ENCODE measurements at regions not wholly inside any gene's neighbourhood (a gene's known extent, or its start where the extent isn't known, plus 50 kb on each side); places are given as distances from the start of the nearest gene placed in this dataset.

DNA sequence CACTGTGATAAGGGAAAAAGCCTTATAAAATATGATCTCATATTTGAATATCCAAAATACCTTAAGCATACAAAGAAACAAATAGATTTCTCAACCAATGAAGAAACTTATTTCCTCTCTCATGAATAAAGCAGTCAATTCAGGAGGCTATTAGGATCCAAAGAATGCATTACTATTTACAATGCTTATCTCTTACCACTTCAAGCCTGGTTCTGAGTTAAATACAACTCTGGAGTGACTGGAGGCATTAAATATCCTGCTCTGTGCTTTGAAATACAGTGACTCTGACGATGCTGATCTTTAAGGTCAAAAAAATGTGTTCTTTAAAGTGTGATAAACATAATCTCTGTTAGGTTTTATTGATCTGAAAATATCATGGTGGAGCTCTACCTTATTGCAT, 493.2 kb downstream of the ZWINT start:
- Mint-ChIP-seq H3K27ac (peak overlapping the region; percentile 76), H3K4me1 (ENCODE audit: low read depth) (peaks cover 13% of the 10 kb centered on the region), H3K9me3 (ENCODE audit: low read depth) (peaks cover 2% of the 10 kb centered on the region), H3K27me3 (no peaks in the 10 kb centered on the region), H3K36me3 (ENCODE audit: insufficient read depth) (no peaks in the 10 kb centered on the region), H3K4me3 (ENCODE audit: low read depth) (no peak overlapping the region)
- TF ChIP-seq, protein P1, sequence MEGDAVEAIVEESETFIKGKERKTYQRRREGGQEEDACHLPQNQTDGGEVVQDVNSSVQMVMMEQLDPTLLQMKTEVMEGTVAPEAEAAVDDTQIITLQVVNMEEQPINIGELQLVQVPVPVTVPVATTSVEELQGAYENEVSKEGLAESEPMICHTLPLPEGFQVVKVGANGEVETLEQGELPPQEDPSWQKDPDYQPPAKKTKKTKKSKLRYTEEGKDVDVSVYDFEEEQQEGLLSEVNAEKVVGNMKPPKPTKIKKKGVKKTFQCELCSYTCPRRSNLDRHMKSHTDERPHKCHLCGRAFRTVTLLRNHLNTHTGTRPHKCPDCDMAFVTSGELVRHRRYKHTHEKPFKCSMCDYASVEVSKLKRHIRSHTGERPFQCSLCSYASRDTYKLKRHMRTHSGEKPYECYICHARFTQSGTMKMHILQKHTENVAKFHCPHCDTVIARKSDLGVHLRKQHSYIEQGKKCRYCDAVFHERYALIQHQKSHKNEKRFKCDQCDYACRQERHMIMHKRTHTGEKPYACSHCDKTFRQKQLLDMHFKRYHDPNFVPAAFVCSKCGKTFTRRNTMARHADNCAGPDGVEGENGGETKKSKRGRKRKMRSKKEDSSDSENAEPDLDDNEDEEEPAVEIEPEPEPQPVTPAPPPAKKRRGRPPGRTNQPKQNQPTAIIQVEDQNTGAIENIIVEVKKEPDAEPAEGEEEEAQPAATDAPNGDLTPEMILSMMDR (IDR thresholded peaks at IDR 0.05; ENCODE audit: unreplicated experiment) = no peak
- no peak for DNase-seq (ENCODE audit: low spot score, unreplicated experiment)

DNA sequence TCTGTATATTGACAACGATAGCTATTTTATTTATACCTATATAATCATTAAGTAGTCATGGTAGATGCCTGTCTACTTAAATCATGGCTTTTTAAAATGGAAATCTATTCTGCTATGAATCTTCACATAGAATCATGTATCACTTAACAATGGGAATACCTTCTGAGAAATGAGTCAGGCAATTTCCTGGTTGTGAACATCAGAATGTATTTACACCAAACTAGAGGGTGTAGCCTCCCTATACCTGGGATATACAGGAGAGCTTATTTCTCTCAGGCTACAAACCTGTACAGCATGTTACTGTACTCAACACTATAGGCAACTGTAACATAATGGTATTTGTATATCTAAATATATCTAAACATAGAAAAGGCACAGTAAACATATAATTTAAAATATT, 502.3 kb downstream of the ZWINT start:
- peaks cover 9% of the 10 kb centered on the region for H3K36me3 Mint-ChIP-seq (ENCODE audit: insufficient read depth)
- DNase-seq (ENCODE audit: low spot score, unreplicated experiment) = no peak
- TF ChIP-seq, protein P1 (IDR thresholded peaks at IDR 0.05; ENCODE audit: unreplicated experiment) = no peak
- no peaks in the 10 kb centered on the region for H3K27me3 Mint-ChIP-seq
- H3K4me3 Mint-ChIP-seq (ENCODE audit: low read depth) = no peak overlapping the region
- H3K27ac Mint-ChIP-seq = no peak overlapping the region
- peaks cover 3% of the 10 kb centered on the region for H3K4me1 Mint-ChIP-seq (ENCODE audit: low read depth)
- peaks cover 16% of the 10 kb centered on the region for H3K9me3 Mint-ChIP-seq (ENCODE audit: low read depth)

DNA sequence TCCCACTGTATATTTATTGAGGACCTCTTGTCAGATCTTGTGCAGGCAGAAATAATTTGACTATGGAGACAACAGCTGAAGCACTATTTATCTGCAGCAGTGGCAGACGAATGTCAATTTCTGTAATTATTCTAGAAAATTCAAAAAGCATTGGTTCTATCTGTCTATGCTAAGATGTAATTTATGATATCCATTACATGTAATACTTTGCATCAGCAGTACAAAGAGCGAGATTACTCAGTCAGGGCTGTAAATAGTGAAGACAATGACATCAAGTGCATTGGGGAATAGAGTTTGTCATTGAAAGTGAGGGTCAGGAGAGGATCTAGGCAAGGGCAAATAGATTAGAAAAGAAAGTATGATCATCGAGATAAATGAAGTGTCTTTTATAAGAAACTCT, 508.2 kb downstream of the ZWINT start:
- peaks cover 3% of the 10 kb centered on the region for H3K4me1 Mint-ChIP-seq (ENCODE audit: low read depth)
- DNase-seq (ENCODE audit: low spot score, unreplicated experiment) = no peak

DNA sequence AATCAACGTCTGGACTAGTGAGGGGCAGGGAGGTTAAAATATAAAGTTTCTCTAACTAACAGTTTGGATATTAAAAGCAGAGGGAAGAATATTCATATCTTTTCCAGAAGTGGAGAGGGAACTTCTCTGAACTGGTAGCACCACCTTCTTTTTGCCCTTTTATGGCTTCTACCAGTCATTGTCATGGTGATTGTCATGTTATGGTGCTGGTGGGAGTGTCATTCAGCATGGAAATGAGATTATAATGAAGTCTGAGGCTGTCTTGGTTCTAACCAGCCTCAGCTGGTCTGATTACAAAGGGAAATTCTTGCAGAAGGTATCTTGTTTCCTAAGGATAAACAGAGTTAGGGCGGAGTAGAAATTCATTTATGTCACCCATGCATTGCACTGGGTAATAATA, 523.8 kb downstream of the ZWINT start:
- Mint-ChIP-seq H3K36me3 (ENCODE audit: insufficient read depth) (no peaks in the 10 kb centered on the region), H3K4me3 (ENCODE audit: low read depth) (no peak overlapping the region), H3K9me3 (ENCODE audit: low read depth) (no peaks in the 10 kb centered on the region), H3K4me1 (ENCODE audit: low read depth) (no peaks in the 10 kb centered on the region), H3K27ac (no peak overlapping the region), H3K27me3 (no peaks in the 10 kb centered on the region)
- TF ChIP-seq, protein P1 (IDR thresholded peaks at IDR 0.05; ENCODE audit: unreplicated experiment) = no peak
- no peak for DNase-seq (ENCODE audit: low spot score, unreplicated experiment)

More for the DNA sequence above, 508.2 kb downstream of the ZWINT start:
- H3K27me3 Mint-ChIP-seq = no peaks in the 10 kb centered on the region
- H3K4me3 Mint-ChIP-seq (ENCODE audit: low read depth) = no peak overlapping the region
- peaks cover 2% of the 10 kb centered on the region for H3K36me3 Mint-ChIP-seq (ENCODE audit: insufficient read depth)
- TF ChIP-seq, protein P1 (IDR thresholded peaks at IDR 0.05; ENCODE audit: unreplicated experiment) = no peak
- peaks cover 3% of the 10 kb centered on the region for H3K9me3 Mint-ChIP-seq (ENCODE audit: low read depth)
- H3K27ac Mint-ChIP-seq = no peak overlapping the region

DNA sequence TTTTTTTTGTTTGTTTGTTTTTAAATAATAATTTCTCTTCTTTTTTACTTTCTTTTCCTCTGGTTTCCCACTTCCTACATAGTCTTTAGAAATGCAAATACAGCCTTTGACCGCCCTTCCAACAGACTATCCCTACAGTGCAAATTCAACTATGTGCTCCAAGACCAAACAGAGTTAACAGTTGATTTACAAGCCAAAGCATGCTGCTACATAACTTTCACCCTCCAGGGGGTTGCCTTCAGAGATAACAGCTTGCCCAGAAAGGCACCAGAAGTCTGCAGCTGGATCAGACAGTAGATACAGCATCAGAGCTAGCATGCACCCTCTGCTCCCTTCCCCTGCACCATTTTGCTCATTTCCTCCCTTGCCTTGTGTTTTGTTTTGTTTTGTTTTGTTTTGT, 539.0 kb downstream of the ZWINT start:
- Mint-ChIP-seq H3K27ac (no peak overlapping the region), H3K27me3 (no peaks in the 10 kb centered on the region), H3K4me1 (ENCODE audit: low read depth) (peaks cover 2% of the 10 kb centered on the region), H3K9me3 (ENCODE audit: low read depth) (peaks cover 17% of the 10 kb centered on the region), H3K36me3 (ENCODE audit: insufficient read depth) (peaks cover 2% of the 10 kb centered on the region), H3K4me3 (ENCODE audit: low read depth) (no peak overlapping the region)
- TF ChIP-seq, protein P1 (IDR thresholded peaks at IDR 0.05; ENCODE audit: unreplicated experiment) = no peak
- no peak for DNase-seq (ENCODE audit: low spot score, unreplicated experiment)
